Left lobe of liver (tissue), 2 donors: ENCODE measurements at regions not wholly inside any gene's neighbourhood (a gene's known extent, or its start where the extent isn't known, plus 50 kb on each side); places are given as distances from the start of the nearest gene placed in this dataset.
"Not testable (repeated sequence)": the region's sequence is repeated elsewhere in the genome, so short reads cannot be mapped to it uniquely, and the experiment has no call there.

Experiments
- ATAC-seq: fragments of 200-7000 bp; cut with Tn5 transposase; one replicate; pipeline ENCODE4 v1.9.1; 2020; ENCODE audit warnings: mild to moderate bottlenecking, moderate library complexity
- DNase-seq: peaks from one replicate; pipeline ENCODE4 v3.0.0-alpha.2; 2020; ENCODE audit warnings: low spot score
- donor health status: DM: no; HTN: no; CAD: no; lungs with moderate emphysema.
- donor health status: DM: no; HTN: yes; CAD: no.

DNA sequence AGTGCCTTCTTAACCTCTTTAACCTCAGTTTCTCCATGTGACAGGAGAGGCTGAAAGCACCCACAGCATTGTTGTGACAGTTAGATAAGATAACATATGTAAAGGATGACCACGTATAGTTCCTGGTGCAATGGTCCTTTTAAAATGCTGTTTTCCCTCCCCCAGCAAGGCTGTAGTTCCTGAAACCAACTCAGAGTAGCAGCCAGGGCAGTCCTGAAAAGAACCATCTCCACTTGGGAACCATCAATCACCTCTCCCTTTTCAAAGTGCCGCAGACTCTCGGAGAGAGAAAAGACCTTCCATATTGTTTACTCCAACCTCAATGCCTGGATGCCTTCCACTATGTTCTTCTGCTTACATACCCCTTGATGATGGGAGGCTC lies 158.8 kb downstream of the DDX1 start:
- peak; percentile 4 for DNase-seq
- no peak for ATAC-seq

DNA sequence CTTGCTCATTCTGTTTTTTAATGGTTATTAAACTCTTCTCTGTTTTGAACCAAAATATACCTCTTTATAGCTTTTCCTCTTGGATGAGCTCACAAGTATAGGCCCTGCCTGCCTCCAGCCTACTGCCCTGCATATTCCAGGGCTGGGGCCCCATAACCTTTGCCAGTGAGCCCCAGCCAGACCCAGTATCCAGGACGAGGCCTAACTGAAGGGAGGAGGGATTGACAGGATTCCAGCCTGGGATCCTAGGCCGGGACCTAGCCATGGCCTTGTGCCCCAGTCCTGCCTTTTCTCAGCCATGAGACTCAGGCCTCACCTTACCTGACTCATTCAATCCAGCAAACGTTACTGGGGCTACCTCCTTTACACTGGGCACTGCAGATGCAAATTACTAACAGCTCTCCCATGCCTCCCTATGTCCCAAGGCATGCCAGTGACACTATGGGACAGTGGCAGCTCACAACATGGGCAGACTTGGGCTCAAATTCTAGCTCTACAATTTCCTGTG lies 159.2 kb downstream of the DDX1 start:
- DNase-seq (peak; percentile 26), ATAC-seq (no peak)

- DNase-seq (no peak), ATAC-seq (no peak)
Measured at GRCh38 chr2:15751477-15751876, 159.8 kb downstream of the DDX1 start.

DNA sequence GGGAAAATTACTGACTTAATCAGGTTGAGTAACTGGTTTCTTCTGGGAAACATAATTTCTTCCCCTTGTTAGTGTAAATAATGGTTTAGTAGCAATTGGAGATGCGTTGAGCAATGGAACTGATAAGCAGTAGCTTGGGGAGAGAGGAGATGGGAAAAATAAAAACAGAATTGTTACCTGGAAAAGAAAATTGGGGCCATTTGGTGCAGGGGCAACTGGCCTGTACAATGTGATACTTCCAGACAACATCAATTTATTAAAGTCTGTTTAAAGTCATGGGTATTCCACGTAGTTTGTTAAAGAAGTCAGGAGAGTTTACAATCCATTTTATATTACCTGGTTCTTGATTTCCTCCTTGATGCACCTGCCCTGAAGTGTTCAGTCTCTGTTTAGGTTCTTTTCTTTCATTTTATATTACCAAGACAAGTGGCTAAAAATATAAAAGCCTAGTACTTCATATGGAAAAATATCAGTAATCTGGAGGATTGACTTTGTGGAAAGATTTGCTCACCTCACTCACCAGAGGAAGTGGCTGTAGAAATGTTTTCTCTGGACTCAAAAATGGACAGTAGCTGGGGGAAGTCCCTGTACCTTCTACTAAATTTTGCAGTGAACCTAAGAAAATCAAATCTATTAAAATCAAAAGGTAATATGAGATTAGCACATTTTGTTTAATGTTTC lies 161.0 kb downstream of the DDX1 start:
- DNase-seq (no peak), ATAC-seq (no peak)

DNA sequence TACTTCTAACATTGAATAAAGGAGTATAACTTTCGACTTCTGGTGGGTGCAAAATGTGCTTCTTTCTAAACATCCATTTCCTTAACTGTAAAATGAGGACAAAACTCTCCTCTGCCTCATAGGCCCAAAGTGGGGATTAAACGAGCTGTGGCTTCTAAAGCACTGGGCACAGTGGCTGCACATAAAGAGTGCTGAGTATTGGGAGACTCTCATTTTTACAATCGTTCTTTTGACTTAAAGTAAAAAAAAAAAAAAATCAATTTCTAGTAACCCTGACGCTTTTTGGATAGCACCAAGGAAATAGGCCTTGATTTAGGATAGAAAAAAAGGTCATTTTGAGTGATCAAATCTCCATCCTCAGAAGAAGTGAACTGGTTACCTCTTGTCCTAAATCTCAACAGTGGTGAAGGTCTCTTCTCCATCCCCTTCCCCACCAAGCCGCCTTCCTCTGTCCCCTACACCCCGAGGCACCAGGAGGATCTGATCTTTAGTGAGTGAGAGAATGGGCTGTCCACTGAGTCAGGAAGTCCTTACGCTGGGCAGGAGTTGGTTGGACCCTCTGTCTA lies 161.6 kb downstream of the DDX1 start:
- ATAC-seq = no peak
- peak; percentile 12 for DNase-seq

DNA sequence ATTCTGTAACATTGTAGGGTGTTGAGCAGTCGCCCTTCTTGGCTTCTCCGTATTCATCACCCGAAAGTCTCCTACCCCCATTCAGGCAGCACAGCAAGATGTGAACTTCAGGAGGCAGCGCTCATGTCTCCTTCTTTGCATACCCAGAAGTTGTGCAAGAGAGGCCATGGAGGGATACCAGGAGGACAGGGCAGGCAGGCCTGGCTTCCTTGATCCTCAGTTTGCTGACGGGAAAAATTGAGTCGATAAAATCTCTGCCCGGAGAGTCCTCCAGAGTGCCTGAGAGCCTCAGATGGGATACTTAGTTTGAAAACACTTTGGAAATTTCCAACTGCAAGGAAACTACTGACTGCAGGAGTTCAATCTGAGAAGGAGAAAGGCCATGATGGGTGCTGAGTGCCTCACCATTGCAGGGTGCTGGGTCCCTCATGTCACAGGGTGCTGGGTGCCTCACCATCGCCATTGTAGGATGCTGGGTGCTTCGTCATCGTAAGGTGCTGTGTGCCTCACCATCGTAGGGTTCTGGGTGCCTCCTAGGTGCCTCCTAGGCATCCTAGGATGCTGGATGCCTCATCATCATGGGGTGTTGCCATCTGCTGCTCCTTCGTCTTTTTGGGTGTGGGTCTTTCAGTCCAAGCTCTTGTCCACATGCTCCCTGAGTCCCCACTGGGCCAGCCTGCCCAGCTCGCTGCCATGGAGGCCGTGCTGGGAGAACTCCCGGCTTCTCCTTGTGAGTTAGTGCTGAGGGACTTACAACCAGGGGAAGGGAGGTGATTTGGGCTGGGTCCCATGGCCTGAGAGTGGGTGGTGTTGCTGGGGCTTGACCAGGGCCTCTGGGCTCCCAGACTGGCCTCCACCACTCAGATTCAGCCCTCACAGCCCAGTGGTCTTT lies 162.4 kb downstream of the DDX1 start:
- ATAC-seq = no peak
- peak; percentile 24 for DNase-seq

- ATAC-seq = no peak
- DNase-seq = no peak
Measured at GRCh38 chr2:15754703-15755099, 163.0 kb downstream of the DDX1 start.

DNA sequence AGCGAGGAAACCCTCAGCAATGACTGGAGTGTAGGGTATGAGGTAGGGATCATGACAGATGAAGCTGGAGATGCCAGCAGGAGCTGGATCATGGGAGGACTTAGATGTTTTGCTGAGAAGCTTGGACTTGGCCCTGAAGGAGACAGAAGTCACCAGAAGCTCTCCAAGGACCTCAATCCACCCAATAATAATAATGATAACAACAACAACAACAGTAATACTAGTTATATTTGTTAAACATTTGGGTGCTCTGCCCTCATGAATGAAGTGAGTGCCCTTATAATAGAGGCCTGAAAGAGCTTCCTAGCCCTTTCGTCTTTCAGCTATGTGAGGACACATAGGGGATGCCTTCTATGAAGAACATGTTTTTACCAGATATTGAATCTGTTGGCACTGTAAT lies 163.9 kb downstream of the DDX1 start:
- DNase-seq = no peak
- no peak for ATAC-seq

- ATAC-seq = no peak
- peak; percentile 11 for DNase-seq
Measured at GRCh38 chr2:15756011-15756550, 164.4 kb downstream of the DDX1 start.

DNA sequence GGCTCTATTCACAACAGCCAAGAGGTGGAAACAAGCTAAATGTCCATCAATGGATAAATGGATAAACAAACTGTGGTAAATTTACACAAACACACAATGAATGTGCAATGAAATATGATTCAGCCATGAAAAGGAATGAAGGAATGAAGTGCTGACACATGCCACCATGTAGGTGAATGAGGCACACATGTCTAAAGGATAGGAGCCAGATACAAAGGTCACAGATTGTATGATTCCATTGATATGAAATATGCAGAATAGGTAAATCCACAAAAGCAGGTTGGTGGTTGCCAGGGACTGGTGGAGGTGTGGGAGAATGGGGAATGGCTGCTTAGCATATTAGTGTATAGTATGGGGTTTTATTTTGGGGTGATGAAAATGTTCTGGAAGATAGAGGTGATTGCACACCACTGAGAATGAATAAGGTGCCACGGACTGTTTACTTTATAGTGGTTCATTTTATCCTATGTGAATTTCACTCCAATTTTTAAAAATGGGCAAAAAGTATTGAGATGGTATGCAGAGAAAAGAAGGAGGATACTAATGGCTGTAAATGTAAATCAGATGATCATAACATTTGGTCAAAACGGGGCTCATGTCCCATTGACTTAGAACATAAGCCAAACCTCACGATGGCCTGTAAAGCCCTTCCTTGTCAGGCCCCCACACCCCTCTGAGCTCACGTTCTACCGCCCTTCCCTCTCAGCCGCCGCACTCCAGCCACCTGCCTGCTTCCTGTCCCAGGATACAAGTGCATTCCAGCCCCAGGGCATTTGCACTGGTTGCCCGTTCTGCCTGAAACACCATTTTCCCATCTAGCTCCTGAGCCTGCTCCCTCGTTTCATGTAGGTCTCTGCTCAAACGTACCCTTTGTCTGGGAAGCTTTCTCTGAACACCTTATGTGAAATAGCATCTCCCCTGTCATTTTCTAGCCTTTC lies 165.5 kb downstream of the DDX1 start:
- ATAC-seq (no peak), DNase-seq (no peak)

- ATAC-seq (no peak), DNase-seq (peak; percentile 7)
Measured at GRCh38 chr2:15757820-15758586, 166.3 kb downstream of the DDX1 start.

DNA sequence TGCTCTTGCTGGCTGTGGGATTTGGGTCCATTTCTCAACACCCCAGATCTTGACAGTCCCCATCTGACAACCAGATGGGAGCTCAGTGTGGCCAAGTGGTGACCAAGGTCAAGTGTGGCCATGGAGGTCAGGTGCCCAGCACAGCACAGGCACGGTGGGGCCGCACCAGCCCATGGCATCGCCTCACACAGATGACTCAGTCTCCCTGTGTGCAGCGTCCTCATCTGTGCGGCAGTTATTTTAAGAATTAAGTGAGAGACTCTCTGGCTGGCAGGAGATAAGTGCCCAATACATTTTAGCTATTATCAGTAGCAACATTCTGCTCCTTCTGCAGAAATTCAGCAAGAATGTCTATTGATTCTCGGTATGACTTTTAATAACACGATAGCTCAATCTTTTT lies 167.2 kb downstream of the DDX1 start:
- no peak for DNase-seq
- ATAC-seq = no peak

GRCh38 chr2:15759385-15759784 lies 167.7 kb downstream of the DDX1 start:
- DNase-seq = no peak
- no peak for ATAC-seq

DNA sequence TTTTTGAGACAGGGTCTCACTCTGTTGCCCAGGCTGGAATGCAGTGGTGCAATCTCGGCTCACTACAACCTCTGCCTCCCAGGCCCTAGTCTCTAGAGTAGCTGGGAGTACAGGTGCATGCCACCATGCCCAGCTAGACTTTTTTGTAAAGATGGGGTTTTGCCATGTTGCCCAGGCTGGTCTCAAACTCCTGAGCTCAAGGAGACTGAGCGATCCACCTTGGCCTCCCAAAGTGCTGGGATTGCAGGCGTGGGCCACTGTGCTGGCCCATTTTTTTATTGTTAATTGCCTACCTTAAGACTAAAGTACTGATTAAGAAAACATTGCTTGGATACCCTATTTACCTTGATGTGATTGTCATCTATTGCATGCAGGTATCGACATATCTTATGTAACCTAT lies 168.1 kb downstream of the DDX1 start:
- peak; percentile 10 for DNase-seq
- ATAC-seq = not testable (repeated sequence)

- ATAC-seq (no peak), DNase-seq (peak; percentile 30)
Measured at GRCh38 chr2:15760232-15760910, 168.7 kb downstream of the DDX1 start.

DNA sequence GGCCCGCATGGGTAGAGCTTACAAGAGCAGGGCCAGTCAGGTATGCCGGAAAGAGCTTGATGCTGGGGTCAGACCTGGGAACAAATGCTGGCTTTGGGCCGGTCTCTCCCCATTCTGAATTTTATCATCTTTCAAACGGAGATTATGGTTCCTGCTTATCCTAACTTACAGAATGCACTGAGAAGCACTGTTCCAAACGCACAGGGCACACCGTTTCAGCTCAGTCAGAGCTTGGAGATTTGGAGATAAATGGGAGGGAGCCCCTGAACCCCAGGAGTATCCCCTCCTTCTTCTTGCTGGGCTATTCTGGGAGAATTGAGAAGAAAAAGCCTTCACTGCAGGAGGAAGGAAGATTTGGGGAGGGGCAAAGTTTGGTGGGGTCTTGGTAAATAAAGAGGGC lies 169.4 kb downstream of the DDX1 start:
- ATAC-seq = no peak
- no peak for DNase-seq

DNA sequence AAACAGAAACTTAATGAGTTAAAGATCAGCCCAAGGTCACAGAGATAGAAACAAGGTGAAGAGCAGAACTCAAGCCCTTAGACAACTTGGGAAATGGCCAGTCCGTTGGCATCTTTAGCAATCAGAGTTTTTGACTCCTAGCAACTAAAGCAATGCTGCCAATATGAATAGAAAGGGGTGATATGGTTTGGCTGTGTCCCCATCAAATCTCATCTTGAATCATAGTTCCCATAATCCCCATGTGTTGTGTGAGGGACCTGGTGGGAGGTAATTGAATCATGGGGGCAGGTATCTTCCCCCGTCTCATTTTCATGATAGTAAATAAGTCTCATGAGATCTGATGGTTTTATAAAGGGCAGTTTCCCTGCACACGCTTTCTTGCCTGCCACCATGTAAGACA lies 170.2 kb downstream of the DDX1 start:
- no peak for ATAC-seq
- DNase-seq = no peak

- peak; percentile 65 for ATAC-seq
Measured at GRCh38 chr2:15762449-15762848, 170.8 kb downstream of the DDX1 start.

More at GRCh38 chr2:15762449-15762848, 170.8 kb downstream of the DDX1 start:
- peak; percentile 71 for DNase-seq
